K562 (cell line): ENCODE measurements at regions not wholly inside any gene's neighbourhood (a gene's known extent, or its start where the extent isn't known, plus 50 kb on each side); places are given as distances from the start of the nearest gene placed in this dataset.

Experiments
- BMI1 ChIP-seq: fragments of 150-350 bp; IDR thresholded peaks from 2 replicates; pipeline ENCODE4 v1.6.1; 2014; ENCODE audit warnings: low read length
- ELF2 ChIP-seq: fragments of 250-450 bp; sonication (Bioruptor Pico); IDR thresholded peaks from 2 replicates; pipeline ENCODE4 v1.5.0; 2021; ENCODE audit warnings: mild to moderate bottlenecking
- HDAC6 ChIP-seq: IDR thresholded peaks from 2 replicates; pipeline ENCODE4 v1.6.1; 2012; ENCODE audit warnings: low read depth, mild to moderate bottlenecking, control low read depth, inconsistent platforms, low read length, moderate library complexity
- HMGN3 ChIP-seq: IDR thresholded peaks from 2 replicates; pipeline ENCODE4 v1.6.1; 2011; ENCODE audit warnings: borderline replicate concordance, low read depth, mild to moderate bottlenecking, mixed read lengths, low read length; ENCODE audit not compliant: insufficient read length; ENCODE audit errors: extremely low read depth
- POLR3G ChIP-seq: IDR thresholded peaks from 2 replicates; pipeline ENCODE4 v1.6.1; 2011; ENCODE audit not compliant: insufficient read length, insufficient replicate concordance; ENCODE audit errors: extremely low read depth
- ZNF239 ChIP-seq: fragments of 250-450 bp; sonication (Bioruptor Pico); IDR thresholded peaks from 2 replicates; pipeline ENCODE4 v1.4.0; 2020; ENCODE audit warnings: mild to moderate bottlenecking
- ZNF407 ChIP-seq: fragments of 450-650 bp; IDR thresholded peaks from 2 replicates; pipeline ENCODE4 v1.6.1; 2016; ENCODE audit warnings: low read depth

DNA sequence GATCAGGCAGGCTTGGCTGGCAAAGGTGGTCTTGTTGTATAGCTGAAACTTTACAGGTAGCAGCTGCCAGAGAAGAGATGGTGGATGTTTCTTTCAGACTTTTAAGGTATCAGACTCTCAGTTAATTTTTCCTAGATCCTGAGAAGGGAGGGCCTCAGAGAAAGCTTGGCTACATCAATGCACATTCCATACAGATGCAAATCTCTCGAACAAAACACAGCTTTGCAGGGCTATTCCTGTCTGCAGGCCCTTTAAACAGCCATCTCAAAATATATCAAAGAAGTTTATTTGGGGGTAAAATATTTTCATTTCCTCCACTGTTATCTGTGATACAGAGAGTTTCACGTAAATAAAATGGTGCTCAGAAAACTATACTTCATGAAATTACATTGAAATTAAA lies 1584.4 kb downstream of the EFNA5 start (continued):
- no peak for TF ChIP-seq ZNF407
- TF ChIP-seq HMGN3, result no peak
- TF ChIP-seq ELF2 (CRISPR knock-in tag), result no peak
- TF ChIP-seq ZNF239 (CRISPR knock-in tag), result no peak
- TF ChIP-seq POLR3G, result no peak
- no peak for TF ChIP-seq HDAC6
- TF ChIP-seq BMI1, result no peak
